Activated naive CD8-positive, alpha-beta T cell (primary cell): ENCODE measurements at regions not wholly inside any gene's neighbourhood (a gene's known extent, or its start where the extent isn't known, plus 50 kb on each side); places are given as distances from the start of the nearest gene placed in this dataset.
"Not testable (repeated sequence)": the region's sequence is repeated elsewhere in the genome, so short reads cannot be mapped to it uniquely, and the experiment has no call there.

Source experiments
- H3K27ac Mint-ChIP-seq: one replicate; pipeline ENCODE4 v1.8.0; 2021; ENCODE audit warnings: mixed read lengths
- H3K27me3 Mint-ChIP-seq: one replicate; pipeline ENCODE4 v1.8.0; 2021; ENCODE audit warnings: mixed read lengths
- H3K36me3 Mint-ChIP-seq: one replicate; pipeline ENCODE4 v1.8.0; 2021; ENCODE audit warnings: mixed read lengths
- H3K4me1 Mint-ChIP-seq: one replicate; pipeline ENCODE4 v1.8.0; 2021; ENCODE audit warnings: low read depth, mixed read lengths
- H3K4me3 Mint-ChIP-seq: one replicate; pipeline ENCODE4 v1.8.0; 2021; ENCODE audit warnings: mild to moderate bottlenecking, mixed read lengths
- H3K9me3 Mint-ChIP-seq: one replicate; pipeline ENCODE4 v1.8.0; 2021; ENCODE audit warnings: low read depth, mixed read lengths

GRCh38 chr18:22734105-22734661 lies 198.9 kb upstream of the RBBP8 start:
- Mint-ChIP-seq H3K36me3 (no peaks in the 10 kb centered on the region), H3K4me3 (no peak overlapping the region)

GRCh38 chr18:22734791-22735627 lies 198.1 kb upstream of the RBBP8 start:
- no peak overlapping the region for H3K4me3 Mint-ChIP-seq
- no peaks in the 10 kb centered on the region for H3K27me3 Mint-ChIP-seq
- H3K4me1 Mint-ChIP-seq: no peaks in the 10 kb centered on the region
- no peaks in the 10 kb centered on the region for H3K36me3 Mint-ChIP-seq
- H3K27ac Mint-ChIP-seq: no peak overlapping the region
- H3K9me3 Mint-ChIP-seq: no peaks in the 10 kb centered on the region

More at GRCh38 chr18:22734105-22734661, 198.9 kb upstream of the RBBP8 start:
- H3K9me3 Mint-ChIP-seq: no peaks in the 10 kb centered on the region
- no peak overlapping the region for H3K27ac Mint-ChIP-seq
- no peaks in the 10 kb centered on the region for H3K27me3 Mint-ChIP-seq
- H3K4me1 Mint-ChIP-seq: no peaks in the 10 kb centered on the region

- H3K27ac Mint-ChIP-seq: no peak overlapping the region
- H3K4me1 Mint-ChIP-seq: no peaks in the 10 kb centered on the region
- no peaks in the 10 kb centered on the region for H3K9me3 Mint-ChIP-seq
Measured at GRCh38 chr18:22737054-22737453, 196.1 kb upstream of the RBBP8 start.

GRCh38 chr18:22739061-22739642 lies 194.0 kb upstream of the RBBP8 start:
- Mint-ChIP-seq H3K36me3 (no peaks in the 10 kb centered on the region), H3K4me3 (no peak overlapping the region), H3K9me3 (no peaks in the 10 kb centered on the region), H3K4me1 (no peaks in the 10 kb centered on the region), H3K27ac (no peak overlapping the region), H3K27me3 (peaks cover 4% of the 10 kb centered on the region)

More at GRCh38 chr18:22737054-22737453, 196.1 kb upstream of the RBBP8 start:
- Mint-ChIP-seq H3K4me3 (no peak overlapping the region), H3K27me3 (peaks cover under 1% of the 10 kb centered on the region), H3K36me3 (no peaks in the 10 kb centered on the region)

- peaks cover 4% of the 10 kb centered on the region for H3K27me3 Mint-ChIP-seq
- H3K27ac Mint-ChIP-seq: no peak overlapping the region
- no peak overlapping the region for H3K4me3 Mint-ChIP-seq
- H3K4me1 Mint-ChIP-seq: no peaks in the 10 kb centered on the region
- no peaks in the 10 kb centered on the region for H3K36me3 Mint-ChIP-seq
- H3K9me3 Mint-ChIP-seq: peaks cover 2% of the 10 kb centered on the region
Measured at GRCh38 chr18:22739789-22740188, 193.3 kb upstream of the RBBP8 start.

- Mint-ChIP-seq H3K36me3 (no peaks in the 10 kb centered on the region), H3K4me1 (no peaks in the 10 kb centered on the region), H3K4me3 (no peak overlapping the region), H3K9me3 (peaks cover 8% of the 10 kb centered on the region), H3K27ac (no peak overlapping the region), H3K27me3 (peaks cover 5% of the 10 kb centered on the region)
Measured at GRCh38 chr18:22741318-22741717, 191.8 kb upstream of the RBBP8 start.

GRCh38 chr18:22742409-22742808 lies 190.7 kb upstream of the RBBP8 start:
- Mint-ChIP-seq H3K4me1 (no peaks in the 10 kb centered on the region), H3K27me3 (peaks cover 5% of the 10 kb centered on the region), H3K9me3 (peaks cover 8% of the 10 kb centered on the region), H3K36me3 (no peaks in the 10 kb centered on the region), H3K4me3 (no peak overlapping the region), H3K27ac (no peak overlapping the region)

- H3K36me3 Mint-ChIP-seq: no peaks in the 10 kb centered on the region
- no peak overlapping the region for H3K27ac Mint-ChIP-seq
- no peak overlapping the region for H3K4me3 Mint-ChIP-seq
- H3K4me1 Mint-ChIP-seq: no peaks in the 10 kb centered on the region
- H3K27me3 Mint-ChIP-seq: peaks cover 9% of the 10 kb centered on the region
- peaks cover 8% of the 10 kb centered on the region for H3K9me3 Mint-ChIP-seq
Measured at GRCh38 chr18:22745966-22746365, 187.2 kb upstream of the RBBP8 start.

GRCh38 chr18:22752014-22752413 lies 181.1 kb upstream of the RBBP8 start:
- H3K27ac Mint-ChIP-seq: no peak overlapping the region

GRCh38 chr18:22753130-22753831 lies 179.8 kb upstream of the RBBP8 start:
- no peak overlapping the region for H3K4me3 Mint-ChIP-seq
- H3K27me3 Mint-ChIP-seq: peaks cover 17% of the 10 kb centered on the region
- H3K27ac Mint-ChIP-seq: no peak overlapping the region
- H3K4me1 Mint-ChIP-seq: no peaks in the 10 kb centered on the region
- H3K9me3 Mint-ChIP-seq: no peaks in the 10 kb centered on the region
- no peaks in the 10 kb centered on the region for H3K36me3 Mint-ChIP-seq

More at GRCh38 chr18:22752014-22752413, 181.1 kb upstream of the RBBP8 start:
- H3K4me3 Mint-ChIP-seq: no peak overlapping the region
- no peaks in the 10 kb centered on the region for H3K4me1 Mint-ChIP-seq
- no peaks in the 10 kb centered on the region for H3K9me3 Mint-ChIP-seq
- peaks cover 19% of the 10 kb centered on the region for H3K27me3 Mint-ChIP-seq
- no peaks in the 10 kb centered on the region for H3K36me3 Mint-ChIP-seq

GRCh38 chr18:22764005-22764404 lies 169.1 kb upstream of the RBBP8 start:
- peaks cover 25% of the 10 kb centered on the region for H3K27me3 Mint-ChIP-seq
- H3K4me1 Mint-ChIP-seq, H3K9me3 Mint-ChIP-seq, H3K27ac Mint-ChIP-seq, H3K4me3 Mint-ChIP-seq, H3K36me3 Mint-ChIP-seq: not testable (repeated sequence)

GRCh38 chr18:22765896-22766295 lies 167.2 kb upstream of the RBBP8 start:
- peaks cover 19% of the 10 kb centered on the region for H3K27me3 Mint-ChIP-seq
- no peaks in the 10 kb centered on the region for H3K36me3 Mint-ChIP-seq
- no peaks in the 10 kb centered on the region for H3K9me3 Mint-ChIP-seq
- no peak overlapping the region for H3K4me3 Mint-ChIP-seq
- no peaks in the 10 kb centered on the region for H3K4me1 Mint-ChIP-seq
- H3K27ac Mint-ChIP-seq: no peak overlapping the region

GRCh38 chr18:22767653-22768052 lies 165.5 kb upstream of the RBBP8 start:
- Mint-ChIP-seq H3K27me3 (peaks cover 22% of the 10 kb centered on the region), H3K9me3 (peaks cover 3% of the 10 kb centered on the region), H3K36me3 (no peaks in the 10 kb centered on the region), H3K4me1 (no peaks in the 10 kb centered on the region), H3K4me3 (no peak overlapping the region), H3K27ac (no peak overlapping the region)

- Mint-ChIP-seq H3K9me3 (peaks cover 3% of the 10 kb centered on the region), H3K36me3 (no peaks in the 10 kb centered on the region), H3K4me3 (no peak overlapping the region), H3K4me1 (no peaks in the 10 kb centered on the region), H3K27me3 (peaks cover 3% of the 10 kb centered on the region), H3K27ac (no peak overlapping the region)
Measured at GRCh38 chr18:22773944-22774343, 159.2 kb upstream of the RBBP8 start.

GRCh38 chr18:22778996-22779395 lies 154.1 kb upstream of the RBBP8 start:
- H3K36me3 Mint-ChIP-seq: no peaks in the 10 kb centered on the region
- no peak overlapping the region for H3K27ac Mint-ChIP-seq
- H3K9me3 Mint-ChIP-seq: no peaks in the 10 kb centered on the region
- H3K27me3 Mint-ChIP-seq: peaks cover 4% of the 10 kb centered on the region
- no peaks in the 10 kb centered on the region for H3K4me1 Mint-ChIP-seq
- no peak overlapping the region for H3K4me3 Mint-ChIP-seq
